DMS153 treated with DMSO at 0.1 percent for 48 hours (cell line): ENCODE measurements at regions not wholly inside any gene's neighbourhood (a gene's known extent, or its start where the extent isn't known, plus 50 kb on each side); places are given as distances from the start of the nearest gene placed in this dataset.

Experiments
- DNase-seq: peaks from one replicate; lab custom pipeline; 2025; ENCODE audit not compliant: unreplicated experiment; lab: John Stamatoyannopoulos, UW

GRCh38 chr20:50298554-50299324 is 108.1 kb downstream of the CEBPB start:
- no peak for DNase-seq

GRCh38 chr20:50299325-50299629 is 108.6 kb downstream of the CEBPB start:
- no peak for DNase-seq

- no peak for DNase-seq
Measured at GRCh38 chr20:50301165-50301564, 110.5 kb downstream of the CEBPB start.

GRCh38 chr20:50301712-50302111 is 111.1 kb downstream of the CEBPB start:
- DNase-seq: no peak

- no peak for DNase-seq
Measured at GRCh38 chr20:50302341-50303057, 111.9 kb downstream of the CEBPB start.

- DNase-seq: peak; percentile 77
Measured at GRCh38 chr20:50303573-50304500, 113.2 kb downstream of the CEBPB start.

- DNase-seq: no peak
Measured at GRCh38 chr20:50304501-50304856, 113.8 kb downstream of the CEBPB start.

GRCh38 chr20:50304923-50305635 is 114.4 kb downstream of the CEBPB start:
- no peak for DNase-seq

GRCh38 chr20:50305636-50306477 is 115.2 kb downstream of the CEBPB start:
- peak; percentile 41 for DNase-seq

GRCh38 chr20:50306478-50307423 is 116.1 kb downstream of the CEBPB start:
- DNase-seq: no peak

GRCh38 chr20:50308166-50308512 is 117.5 kb downstream of the CEBPB start:
- DNase-seq: no peak

- DNase-seq: no peak
Measured at GRCh38 chr20:50308513-50309279, 118.1 kb downstream of the CEBPB start.

GRCh38 chr20:50309280-50309763 is 118.7 kb downstream of the CEBPB start:
- no peak for DNase-seq

GRCh38 chr20:50309764-50310672 is 119.4 kb downstream of the CEBPB start:
- no peak for DNase-seq

GRCh38 chr20:50310673-50311051 is 120.0 kb downstream of the CEBPB start:
- DNase-seq: no peak

- no peak for DNase-seq
Measured at GRCh38 chr20:50311308-50312001, 120.8 kb downstream of the CEBPB start.
